ENCODE measurements at regions not wholly inside any gene's neighbourhood (a gene's known extent, or its start where the extent isn't known, plus 50 kb on each side); places are given as distances from the start of the nearest gene placed in this dataset.

- no peak for DNase-seq (ENCODE audit: low read depth)
Observed at GRCh38 chr7:156031679-156032478, 219.6 kb upstream of the SHH start.

- no peak for DNase-seq (ENCODE audit: low read depth)
Observed at GRCh38 chr7:156029460-156030007, 217.3 kb upstream of the SHH start.

- no peak for DNase-seq (ENCODE audit: low read depth)
Observed at GRCh38 chr7:156028521-156028920, 216.3 kb upstream of the SHH start.

DNA sequence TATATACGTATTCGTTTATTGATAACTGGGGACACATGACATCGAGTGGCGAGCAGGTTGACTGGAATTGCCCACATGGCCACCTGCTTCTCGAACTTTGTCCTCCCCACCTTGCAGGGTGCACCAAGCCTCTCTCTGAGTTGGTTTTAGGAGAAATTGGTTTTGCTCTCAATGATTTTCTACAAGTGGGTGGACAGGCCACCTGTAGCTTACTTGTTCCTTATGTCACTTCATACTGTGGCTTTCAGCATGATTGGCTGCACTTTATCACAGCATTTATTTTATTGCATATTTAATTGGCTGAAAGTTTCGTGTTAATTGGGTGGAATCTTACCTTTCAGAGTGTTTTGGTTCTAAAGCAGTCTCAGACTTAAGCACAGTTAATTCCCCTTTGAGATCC, 215.6 kb upstream of the SHH start:
- no peak for DNase-seq (ENCODE audit: low read depth)

GRCh38 chr7:156026603-156027002, 214.3 kb upstream of the SHH start:
- DNase-seq (ENCODE audit: low read depth), result no peak

DNA sequence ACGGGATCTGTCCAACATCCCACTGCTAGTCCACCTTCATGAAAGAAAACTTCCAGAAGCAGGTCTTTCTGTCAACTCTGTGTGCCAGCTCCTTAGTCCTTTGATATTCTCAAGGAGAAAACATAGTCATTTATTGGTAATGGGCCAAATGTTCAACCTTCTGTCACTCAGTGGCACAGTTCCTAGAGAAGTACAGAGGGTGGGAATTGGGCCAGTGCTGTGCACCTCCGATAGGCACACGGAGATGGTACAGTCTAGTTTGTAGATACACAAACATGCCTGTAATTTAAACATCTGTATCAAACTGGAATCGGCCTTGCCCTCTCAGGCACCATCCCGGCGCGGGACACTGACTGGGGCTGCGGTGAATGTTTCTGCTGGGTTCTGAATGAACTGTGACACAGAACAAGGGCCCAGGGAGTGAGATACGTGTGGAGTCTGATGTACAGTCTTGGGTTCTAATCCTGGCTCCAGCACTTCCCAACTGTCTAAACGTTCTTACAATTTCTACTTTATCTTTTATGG, 213.9 kb upstream of the SHH start:
- no peak for DNase-seq (ENCODE audit: low read depth)

- no peak for DNase-seq (ENCODE audit: low read depth)
Observed at GRCh38 chr7:156025675-156026074, 213.4 kb upstream of the SHH start.

- DNase-seq (ENCODE audit: low read depth), result no peak
Observed at GRCh38 chr7:156024201-156024600, 211.9 kb upstream of the SHH start.

GRCh38 chr7:156022483-156023459, 210.5 kb upstream of the SHH start:
- DNase-seq (ENCODE audit: low read depth), result no peak

- no peak for DNase-seq (ENCODE audit: low read depth)
Observed at GRCh38 chr7:156021471-156021870, 209.2 kb upstream of the SHH start.

DNA sequence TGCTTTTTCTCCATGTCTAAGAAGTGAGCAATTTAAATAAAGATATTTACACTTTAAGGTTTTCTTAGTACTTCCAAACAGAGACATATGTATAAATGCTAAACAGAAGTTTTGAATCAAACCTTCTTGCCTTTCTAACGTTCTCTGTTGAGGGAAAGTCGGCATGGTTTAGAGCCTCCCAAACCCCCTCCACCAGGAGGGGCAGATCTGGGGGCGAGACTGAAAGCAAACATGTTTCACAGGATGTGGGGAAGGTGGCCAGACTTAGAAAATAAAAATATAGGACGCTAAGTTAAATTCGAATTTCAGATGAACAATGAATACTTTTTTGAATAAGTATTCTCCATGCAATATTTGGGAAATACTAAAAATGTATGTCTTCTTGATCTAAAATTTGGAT, 208.3 kb upstream of the SHH start:
- no peak for DNase-seq (ENCODE audit: low read depth)

DNA sequence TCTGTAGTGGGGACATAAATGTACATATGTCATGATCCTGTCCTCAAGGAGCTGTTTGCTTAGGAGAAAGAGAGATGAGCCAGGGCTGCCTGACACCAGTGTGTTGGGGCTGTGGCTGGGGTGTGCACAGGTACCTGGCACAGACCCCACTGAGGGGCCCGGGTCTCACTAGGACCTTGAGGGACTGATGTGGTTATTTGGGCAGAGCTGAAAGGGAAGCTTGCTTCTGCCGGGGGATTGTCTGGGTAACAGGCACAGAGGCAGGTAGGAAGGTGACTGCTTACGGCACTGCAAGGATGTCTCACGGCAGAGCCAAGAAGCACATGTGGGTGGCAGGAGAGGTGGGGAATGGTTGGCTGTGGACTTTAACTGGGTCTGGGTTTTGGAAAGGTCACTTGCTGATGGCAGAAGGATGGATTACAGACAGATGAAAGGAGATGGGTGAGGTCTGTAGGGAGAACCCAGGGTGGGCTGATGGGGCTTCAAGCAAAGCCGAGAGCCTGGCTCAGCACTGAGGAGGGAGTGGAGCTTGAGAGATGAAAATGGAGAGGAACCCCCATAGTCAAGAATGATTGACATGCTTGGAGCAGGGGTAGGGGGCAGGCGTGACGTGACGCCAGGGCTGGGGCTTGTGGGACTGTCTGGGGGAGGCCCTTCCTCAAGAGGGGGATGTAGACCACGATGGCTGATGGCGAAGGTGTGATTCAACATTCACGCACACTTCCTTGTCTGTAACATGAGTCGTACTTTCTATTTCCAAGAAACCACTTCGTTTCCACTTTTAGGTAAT, 207.7 kb upstream of the SHH start:
- no peak for DNase-seq (ENCODE audit: low read depth)

DNA sequence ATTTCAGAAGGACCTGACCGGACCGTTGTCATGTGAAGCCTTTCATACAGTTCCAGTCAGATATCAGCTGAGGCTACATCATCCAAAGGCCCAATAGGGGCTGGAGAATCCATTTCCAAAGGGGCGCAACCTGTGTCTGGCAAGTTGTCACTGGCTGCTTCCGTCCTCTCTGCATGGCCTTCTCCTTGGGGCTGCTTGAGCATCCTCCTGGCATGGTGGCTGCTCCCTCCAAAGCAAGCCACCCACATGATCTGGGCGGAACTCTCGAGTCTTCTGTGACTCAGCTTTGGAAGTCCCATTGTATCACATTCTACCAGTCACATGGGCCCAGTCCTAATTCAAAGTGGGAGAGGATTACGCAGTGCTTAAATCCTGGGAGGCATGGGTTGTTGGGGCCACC, 207.0 kb upstream of the SHH start:
- no peak for DNase-seq (ENCODE audit: low read depth)

GRCh38 chr7:156017916-156018700, 205.8 kb upstream of the SHH start:
- no peak for DNase-seq (ENCODE audit: low read depth)

DNA sequence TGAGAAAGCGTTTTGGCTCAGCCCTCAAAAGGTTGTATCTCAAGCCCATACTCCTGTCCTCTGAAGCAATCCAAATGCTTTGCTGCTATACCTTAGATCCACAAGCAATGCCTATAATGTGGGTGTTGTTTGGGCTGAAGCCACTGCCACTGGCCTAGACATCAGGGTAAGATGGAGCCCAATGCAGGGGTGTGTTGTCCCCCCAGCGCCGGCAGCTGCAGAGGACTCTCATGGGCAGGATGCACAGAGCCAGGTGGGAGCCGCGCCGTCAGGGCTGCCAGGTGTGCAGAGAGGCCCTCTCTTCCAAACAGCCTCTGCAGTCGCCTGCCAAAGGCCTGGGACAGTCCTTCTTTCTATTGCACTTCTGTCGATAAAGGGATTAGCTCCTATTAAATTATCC, 205.2 kb upstream of the SHH start:
- DNase-seq (ENCODE audit: low read depth), result no peak

GRCh38 chr7:156015237-156016020, 203.2 kb upstream of the SHH start:
- no peak for DNase-seq (ENCODE audit: low read depth)

GRCh38 chr7:156014808-156015207, 202.5 kb upstream of the SHH start:
- DNase-seq (ENCODE audit: low read depth), result no peak

DNA sequence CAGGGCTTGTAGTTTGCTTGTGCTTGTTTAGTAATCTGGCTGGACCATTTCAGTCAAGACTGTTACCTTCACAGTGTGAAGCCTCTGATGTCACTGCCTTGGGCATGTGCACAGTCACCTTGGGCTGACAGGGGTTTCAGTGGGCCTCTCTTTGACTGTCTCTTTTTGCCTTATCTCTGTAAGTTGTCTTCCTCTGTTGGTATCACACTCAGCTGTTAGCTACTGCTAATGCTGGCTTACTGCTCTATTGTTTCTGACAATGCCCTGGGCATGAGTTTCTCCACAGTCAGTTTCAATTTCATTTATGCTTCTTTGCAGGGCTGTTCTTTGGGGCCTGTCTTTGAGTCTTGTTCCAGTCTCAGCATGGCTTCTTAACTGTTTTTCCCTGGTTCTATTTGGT, 201.9 kb upstream of the SHH start:
- DNase-seq (ENCODE audit: low read depth), result no peak

GRCh38 chr7:156012412-156012811, 200.1 kb upstream of the SHH start:
- DNase-seq (ENCODE audit: low read depth), result no peak

DNA sequence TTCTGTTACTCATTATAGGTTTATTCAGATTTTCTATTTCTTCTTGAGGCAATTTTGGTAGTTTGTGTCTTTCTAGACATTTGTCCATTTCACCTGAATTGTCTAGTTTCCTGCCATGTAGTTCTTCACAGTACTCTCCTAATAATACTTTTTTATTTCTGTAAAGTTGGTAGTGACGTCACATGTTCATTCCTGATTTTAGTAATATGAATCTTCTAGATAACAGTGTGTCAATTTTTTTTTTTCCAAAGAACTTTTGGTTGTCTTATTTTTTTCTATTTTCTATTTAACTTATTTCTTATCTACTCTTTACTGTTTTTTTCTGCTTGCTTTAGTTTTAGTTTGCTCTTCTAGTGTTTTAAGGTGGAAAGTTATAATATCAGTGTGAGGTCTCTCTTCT, 197.3 kb upstream of the SHH start:
- DNase-seq (ENCODE audit: low read depth), result no peak

Measured in stimulated activated CD8-positive, alpha-beta memory T cell treated with anti-CD3 and anti-CD28 coated beads, Interleukin-12 subunit alpha, Interleukin-12 subunit beta, amount 100 ng/mL, for 1 hour (primary cell).